Activated CD4-positive, alpha-beta T cell treated with anti-CD3 and anti-CD28 coated beads, Interleukin-10, Interleukin-2, amounts not matched to agents 100 ng/mL and 50 ng/mL, durations not matched to agents 16 hours and 8 hours (primary cell): ENCODE measurements at regions not wholly inside any gene's neighbourhood (a gene's known extent, or its start where the extent isn't known, plus 50 kb on each side); places are given as distances from the start of the nearest gene placed in this dataset.

Experiments
- DNase-seq: peaks from one replicate; pipeline ENCODE4 v3.0.0-alpha.2; 2020

GRCh38 chr2:14125624-14126293, 506.8 kb upstream of the LRATD1 start:
- DNase-seq: no peak

GRCh38 chr2:14126846-14127245, 505.7 kb upstream of the LRATD1 start:
- DNase-seq: no peak

- DNase-seq: no peak
Observed at GRCh38 chr2:14127765-14128164, 504.8 kb upstream of the LRATD1 start.

GRCh38 chr2:14132386-14132785, 500.1 kb upstream of the LRATD1 start:
- DNase-seq: no peak

DNA sequence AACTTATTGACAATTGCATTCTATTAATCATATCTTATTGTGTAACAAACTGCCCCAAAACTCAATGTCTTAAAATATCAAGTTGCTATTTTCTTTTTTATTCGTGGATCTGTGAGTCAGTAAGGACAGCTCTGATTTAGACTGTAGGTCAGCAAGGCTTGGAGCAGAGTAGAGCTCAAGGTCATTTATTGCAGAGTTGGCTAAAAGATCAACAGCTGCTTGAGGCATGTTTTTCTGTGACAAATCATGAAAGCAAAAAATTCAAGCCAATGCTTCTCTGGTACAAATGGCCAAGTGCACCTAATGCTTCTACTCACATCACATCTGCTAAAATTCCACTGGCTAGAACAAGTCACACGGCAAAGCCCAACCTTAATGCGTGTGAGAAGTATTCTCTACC, 497.7 kb upstream of the LRATD1 start:
- DNase-seq: no peak

DNA sequence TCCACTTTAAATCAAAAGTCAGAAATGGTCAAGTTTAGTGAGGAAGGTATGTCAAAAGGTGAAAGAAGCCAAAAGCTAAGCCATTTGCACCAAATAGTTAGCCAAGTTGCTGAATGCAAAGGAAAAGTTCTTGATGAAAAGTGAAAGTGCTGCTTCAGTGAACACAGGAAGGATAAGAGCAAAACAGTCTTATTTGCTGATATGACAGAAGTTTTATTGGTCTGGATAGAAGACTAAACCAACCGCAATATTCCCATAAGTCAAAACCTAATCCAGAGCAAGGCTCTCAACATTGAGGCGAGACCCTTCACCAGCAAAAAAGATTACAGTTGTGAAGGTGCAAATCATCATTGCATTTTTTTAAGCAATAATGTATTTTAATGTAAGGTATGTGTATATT, 496.5 kb upstream of the LRATD1 start:
- DNase-seq: no peak

DNA sequence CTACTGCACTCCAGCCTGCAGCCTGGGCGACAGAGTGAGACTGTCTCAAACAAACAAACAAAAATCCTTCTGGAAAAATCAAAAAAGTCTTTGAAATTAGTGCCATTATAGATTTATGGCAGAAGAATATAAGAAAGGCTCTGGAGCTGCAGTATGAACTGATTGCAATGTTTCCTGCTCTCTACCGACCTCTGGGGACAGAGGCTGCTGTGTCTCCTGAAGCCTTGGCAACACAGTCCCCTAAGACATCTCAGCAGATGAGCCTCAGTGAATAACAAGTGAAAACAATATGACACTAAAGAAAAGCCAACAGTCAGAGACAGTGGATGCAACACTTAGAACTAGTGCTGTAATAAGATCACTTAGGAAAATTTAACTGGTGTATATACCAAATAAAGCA, 494.9 kb upstream of the LRATD1 start:
- DNase-seq: no peak

DNA sequence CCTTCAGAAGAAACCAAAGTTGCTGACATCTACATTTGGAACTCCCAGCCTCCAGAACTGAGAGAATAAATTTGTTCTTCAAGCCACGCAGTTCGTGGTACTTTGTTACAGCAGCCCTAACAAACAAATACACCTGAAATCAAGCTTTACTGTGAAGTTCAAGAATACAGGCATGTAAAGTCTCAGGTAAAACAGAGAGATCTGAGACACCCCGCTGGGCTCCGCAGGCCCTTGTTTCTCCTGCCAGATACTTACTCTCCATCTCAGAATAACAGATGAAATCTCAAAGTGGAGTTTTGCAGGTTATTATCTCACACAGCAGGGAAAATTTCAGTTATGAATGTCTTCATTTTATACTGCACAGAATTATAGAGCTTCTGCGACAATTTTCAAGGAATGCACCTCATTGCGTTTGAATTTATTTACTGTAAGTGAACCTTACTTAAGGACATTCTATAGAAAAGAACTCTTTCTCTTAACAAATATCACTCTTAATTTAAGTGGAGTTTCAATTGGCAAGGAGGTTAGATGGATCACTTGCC, 492.4 kb upstream of the LRATD1 start:
- DNase-seq: no peak

GRCh38 chr2:14143435-14143834, 489.1 kb upstream of the LRATD1 start:
- no peak for DNase-seq

DNA sequence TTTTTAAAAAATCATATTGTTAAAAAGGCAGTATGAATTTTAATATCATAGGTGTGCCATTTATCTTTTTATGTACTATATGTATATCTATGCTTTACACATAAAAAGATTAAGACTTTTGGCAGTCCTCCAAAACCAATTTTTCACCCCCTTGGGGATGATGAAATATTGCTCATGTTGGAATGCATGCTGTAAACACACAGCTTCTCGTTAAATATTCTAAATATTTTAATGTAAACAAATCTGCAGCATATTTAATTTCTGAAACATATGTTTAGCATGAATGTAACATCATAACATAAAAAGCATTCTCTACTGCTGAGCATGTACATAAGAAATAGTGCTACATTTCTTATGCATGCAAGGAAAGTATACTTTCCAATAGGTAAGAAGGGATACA, 484.3 kb upstream of the LRATD1 start:
- no peak for DNase-seq

GRCh38 chr2:14157816-14158215, 474.7 kb upstream of the LRATD1 start:
- DNase-seq: no peak

GRCh38 chr2:14180333-14180732, 452.2 kb upstream of the LRATD1 start:
- no peak for DNase-seq

- DNase-seq: no peak
Observed at GRCh38 chr2:14182227-14182946, 450.1 kb upstream of the LRATD1 start.

- no peak for DNase-seq
Observed at GRCh38 chr2:14185906-14186305, 446.6 kb upstream of the LRATD1 start.

- no peak for DNase-seq
Observed at GRCh38 chr2:14188446-14188845, 444.1 kb upstream of the LRATD1 start.

DNA sequence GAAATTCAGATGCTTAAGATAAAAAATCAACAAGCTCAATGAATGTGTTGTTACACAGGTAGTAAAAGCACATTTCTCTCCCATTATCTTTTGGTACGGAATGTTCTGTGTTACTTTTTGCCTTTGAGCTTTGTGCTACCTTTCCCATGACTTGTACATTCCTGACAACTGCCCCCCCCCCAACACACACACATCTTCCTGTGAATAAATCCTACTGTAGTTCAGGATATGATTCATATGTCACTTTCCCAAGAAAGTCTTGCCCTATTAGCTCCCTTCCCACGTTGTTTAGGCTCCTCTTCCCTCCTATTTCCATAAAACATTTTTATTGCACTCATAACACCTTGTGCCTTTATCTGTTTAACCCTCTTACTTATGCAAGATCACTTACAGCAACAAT, 442.6 kb upstream of the LRATD1 start:
- no peak for DNase-seq

DNA sequence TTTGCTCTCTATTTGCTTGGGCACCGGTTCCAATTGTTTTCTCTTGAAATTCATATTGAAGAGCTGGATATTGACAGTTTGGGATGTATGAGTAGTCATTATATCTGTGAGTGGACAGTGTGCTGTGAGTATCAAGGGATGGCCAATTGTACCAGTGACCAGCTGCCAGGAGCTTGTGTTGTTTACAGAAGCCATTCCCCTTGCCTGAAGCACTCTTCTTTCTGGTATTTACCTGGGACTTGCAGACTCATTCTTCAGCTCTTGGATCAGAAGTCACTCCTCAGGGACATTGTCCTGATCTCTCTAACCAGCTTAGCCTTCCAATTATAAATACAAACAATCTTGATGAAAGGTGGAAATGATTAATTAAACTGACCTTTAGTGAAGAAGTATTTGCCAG, 438.3 kb upstream of the LRATD1 start:
- DNase-seq: no peak

- DNase-seq: no peak
Observed at GRCh38 chr2:14197293-14197692, 435.2 kb upstream of the LRATD1 start.

DNA sequence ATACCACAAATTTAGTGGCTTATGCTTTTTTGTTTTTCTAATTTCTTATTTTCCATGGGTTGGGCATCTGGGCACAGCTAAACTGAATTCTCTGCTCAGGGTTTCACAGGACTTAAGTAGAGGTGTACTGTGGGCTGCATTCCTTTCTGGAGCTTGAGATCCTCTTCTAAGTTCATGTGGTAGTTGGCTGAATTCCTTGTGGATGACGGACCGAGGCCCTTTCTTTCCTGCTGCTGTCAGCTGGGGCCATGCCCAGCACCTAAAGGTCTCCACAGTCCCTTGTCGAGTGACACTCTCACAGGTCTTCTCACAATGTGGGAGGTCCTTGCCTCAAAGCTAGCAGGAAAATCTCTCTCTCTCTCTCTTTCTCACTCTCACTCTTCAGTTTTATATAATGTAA, 433.5 kb upstream of the LRATD1 start:
- DNase-seq: no peak

DNA sequence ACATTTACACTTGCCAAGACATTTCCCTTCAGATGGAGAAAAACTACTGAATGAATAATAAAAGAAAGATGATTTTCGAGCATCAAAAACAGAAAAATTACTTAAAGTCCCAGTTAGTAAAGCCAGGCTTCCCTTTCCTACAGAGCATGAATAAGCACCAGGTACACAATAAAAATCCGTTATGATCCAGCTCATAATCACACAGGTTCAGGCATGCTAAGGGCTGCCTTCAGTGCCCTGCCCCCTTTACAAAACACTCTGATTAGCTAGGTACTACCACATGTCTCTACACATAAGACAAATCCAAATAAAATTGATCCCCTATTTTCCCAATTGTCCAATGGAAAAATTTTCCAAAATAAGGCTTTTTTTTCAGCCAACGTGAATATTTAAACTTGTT, 413.2 kb upstream of the LRATD1 start:
- DNase-seq: no peak

DNA sequence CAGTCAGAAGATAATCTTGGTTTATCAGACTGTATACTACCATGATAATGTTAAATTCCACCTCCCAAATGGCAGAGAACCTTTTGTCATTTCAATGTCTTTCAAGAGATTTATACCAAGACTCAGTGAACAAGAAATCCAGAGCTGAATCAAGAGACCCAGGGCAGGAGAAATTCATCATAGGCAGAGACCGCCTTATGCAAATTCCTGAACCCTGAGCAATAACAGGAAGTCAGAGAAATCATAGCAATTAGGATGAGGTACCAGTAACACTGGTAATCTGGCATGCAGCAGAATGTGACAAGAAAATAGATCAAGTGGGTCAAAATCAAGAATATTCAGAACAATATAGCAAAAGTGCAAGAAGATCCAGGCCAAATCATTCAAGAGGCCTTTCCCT, 412.4 kb upstream of the LRATD1 start:
- DNase-seq: no peak

- no peak for DNase-seq
Observed at GRCh38 chr2:14221466-14221865, 411.1 kb upstream of the LRATD1 start.

- no peak for DNase-seq
Observed at GRCh38 chr2:14223576-14223975, 408.9 kb upstream of the LRATD1 start.

- no peak for DNase-seq
Observed at GRCh38 chr2:14231391-14231898, 401.1 kb upstream of the LRATD1 start.
